Neuron (in vitro differentiated cells): ENCODE measurements at regions not wholly inside any gene's neighbourhood (a gene's known extent, or its start where the extent isn't known, plus 50 kb on each side); places are given as distances from the start of the nearest gene placed in this dataset.

Experiments used
- H2AFZ ChIP-seq: one replicate; pipeline ENCODE4 v1.6.1; 2013; ENCODE audit warnings: low read depth, mild to moderate bottlenecking, inconsistent platforms, low read length, moderate library complexity
- H3K27me3 ChIP-seq: one replicate; pipeline ENCODE4 v1.6.1; 2013; ENCODE audit warnings: low read length; ENCODE audit not compliant: insufficient read depth
- H3K36me3 ChIP-seq: one replicate; pipeline ENCODE4 v1.6.1; 2013; ENCODE audit warnings: low read length; ENCODE audit not compliant: insufficient read depth
- H3K4me1 ChIP-seq: one replicate; pipeline ENCODE4 v1.6.1; 2013; ENCODE audit warnings: low read length; ENCODE audit not compliant: insufficient read depth
- H3K4me3 ChIP-seq: 2 replicates; pipeline ENCODE4 v1.5.1; 2013; ENCODE audit warnings: mild to moderate bottlenecking, low read length, moderate library complexity
- H3K9me3 ChIP-seq: one replicate; pipeline ENCODE4 v1.6.1; 2013; ENCODE audit warnings: low read length

DNA sequence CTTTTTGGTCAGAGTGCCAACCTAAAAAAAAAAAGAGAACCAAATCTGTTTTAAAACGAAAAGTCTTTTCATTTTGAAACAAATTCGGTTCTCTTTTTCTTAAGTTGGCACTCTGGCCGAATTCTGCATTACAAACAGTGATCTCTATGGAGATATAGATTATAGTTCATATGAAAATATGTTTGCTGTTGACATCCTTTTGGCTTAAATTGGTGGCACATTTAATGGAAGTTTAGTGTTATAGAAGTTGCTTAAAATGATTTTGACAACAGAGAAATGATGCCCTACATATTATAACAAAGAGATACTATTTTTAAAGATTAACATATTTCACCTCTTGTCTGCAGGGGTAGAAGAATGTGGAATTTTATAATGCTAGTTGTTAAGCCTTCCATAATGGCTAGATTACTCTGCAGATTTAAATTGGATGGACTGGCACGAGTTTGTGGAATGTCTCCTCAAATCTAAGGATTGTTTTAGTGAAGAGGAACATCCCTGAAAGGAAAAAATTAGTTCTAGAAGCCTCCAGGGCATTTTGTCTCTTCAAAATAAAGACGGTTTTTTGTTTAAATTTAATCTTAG lies 222.9 kb upstream of the CDH2 start:
- no peak overlapping the region for H3K4me3 ChIP-seq
- no peak overlapping the region for H2AFZ ChIP-seq
- H3K36me3 ChIP-seq, result no peaks in the 10 kb centered on the region
- peaks cover 13% of the 10 kb centered on the region for H3K4me1 ChIP-seq
- H3K9me3 ChIP-seq, result no peaks in the 10 kb centered on the region
- no peaks in the 10 kb centered on the region for H3K27me3 ChIP-seq

DNA sequence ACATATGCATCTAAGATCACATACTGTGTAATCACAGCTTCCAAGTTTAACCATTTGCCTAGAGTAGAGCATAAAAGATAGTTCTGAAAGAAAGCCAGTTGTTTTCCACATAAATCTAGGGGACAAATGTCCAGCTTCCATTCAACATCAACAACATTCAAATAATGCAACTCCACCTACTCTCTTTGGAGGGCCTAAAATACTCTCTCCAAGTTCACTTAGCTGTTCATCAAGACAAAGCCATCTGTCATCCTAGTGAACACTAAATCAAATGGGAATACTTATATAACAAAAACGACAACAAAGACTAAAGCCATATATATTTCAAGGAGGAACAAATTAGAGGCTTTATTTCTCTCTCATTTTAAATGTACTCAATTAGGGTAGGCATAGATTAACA lies 221.5 kb upstream of the CDH2 start:
- no peaks in the 10 kb centered on the region for H3K27me3 ChIP-seq
- no peaks in the 10 kb centered on the region for H3K36me3 ChIP-seq
- no peak overlapping the region for H2AFZ ChIP-seq
- H3K9me3 ChIP-seq, result no peaks in the 10 kb centered on the region
- H3K4me3 ChIP-seq, result no peak overlapping the region
- peaks cover 13% of the 10 kb centered on the region for H3K4me1 ChIP-seq

DNA sequence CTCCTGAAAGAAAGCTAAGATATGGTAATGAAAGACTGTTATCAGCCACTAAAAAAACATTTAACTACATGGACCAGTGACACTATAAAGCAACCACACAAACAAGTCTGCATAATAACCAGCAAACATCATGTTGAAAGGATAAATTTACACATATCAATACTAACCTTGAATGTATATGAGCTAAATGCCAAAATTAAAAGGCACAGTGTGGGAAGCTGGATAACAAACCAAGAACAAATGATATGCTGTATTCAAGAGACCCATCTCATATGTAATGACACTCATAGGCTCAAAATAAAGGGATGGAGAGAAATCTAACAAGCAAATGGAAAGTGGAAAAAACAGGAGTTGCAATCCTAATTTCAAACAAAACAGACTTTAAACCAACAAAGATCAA lies 213.1 kb upstream of the CDH2 start:
- Histone ChIP-seq H3K4me3 (no peak overlapping the region), H3K27me3 (no peaks in the 10 kb centered on the region), H3K36me3 (no peaks in the 10 kb centered on the region), H3K9me3 (peaks cover 4% of the 10 kb centered on the region), H3K4me1 (no peaks in the 10 kb centered on the region), H2AFZ (no peak overlapping the region)

DNA sequence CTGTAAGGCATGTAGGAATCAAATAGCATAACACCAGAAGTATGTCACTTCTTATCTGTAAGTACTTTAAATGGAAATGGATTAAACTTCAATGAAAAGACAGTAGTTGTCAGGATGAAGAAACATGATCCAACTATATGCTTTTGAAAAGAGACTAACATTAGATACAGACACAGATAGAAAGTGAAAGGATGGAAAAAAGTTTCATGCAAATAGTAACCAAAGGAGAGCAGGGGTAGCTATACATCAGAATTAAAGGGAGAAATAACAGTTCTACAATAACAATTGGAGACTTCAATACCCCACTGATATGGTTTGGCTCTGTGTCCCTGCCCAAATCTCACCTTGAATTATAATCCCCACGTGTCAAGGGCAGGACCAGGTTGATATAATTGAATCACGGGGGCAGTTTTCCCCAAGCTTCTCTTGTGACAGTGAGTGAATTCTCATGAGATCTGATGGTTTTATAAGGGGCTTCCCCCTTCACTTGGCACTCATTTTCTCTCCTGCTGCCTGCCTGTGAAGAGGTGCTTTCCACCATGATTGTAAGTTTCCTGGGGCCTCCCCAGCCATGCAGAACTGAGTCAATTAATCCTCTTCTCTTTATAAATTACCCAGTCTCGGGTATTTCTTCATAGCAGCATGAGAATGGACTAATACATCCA lies 205.4 kb upstream of the CDH2 start:
- Histone ChIP-seq H3K9me3 (no peaks in the 10 kb centered on the region), H3K27me3 (no peaks in the 10 kb centered on the region), H3K36me3 (no peaks in the 10 kb centered on the region), H3K4me1 (no peaks in the 10 kb centered on the region), H3K4me3 (no peak overlapping the region), H2AFZ (no peak overlapping the region)

DNA sequence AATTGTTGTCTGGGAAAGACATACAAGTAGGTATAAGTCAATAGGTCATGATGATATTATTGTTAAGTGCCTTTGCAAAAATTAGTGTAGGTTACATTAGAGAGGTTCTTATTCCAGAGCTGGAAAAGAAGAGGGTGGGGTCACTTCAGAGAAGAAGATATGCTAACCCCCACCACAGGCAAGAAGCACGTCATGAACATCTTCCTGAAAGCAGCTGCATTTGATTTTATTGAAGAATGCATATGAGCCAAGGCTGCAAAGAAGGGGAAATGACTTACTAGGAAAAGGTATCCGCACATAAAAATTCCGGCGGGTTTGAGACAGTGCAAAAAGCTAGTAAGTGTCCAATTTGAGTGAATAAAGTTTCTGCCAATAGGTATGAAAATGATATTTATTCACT lies 195.3 kb upstream of the CDH2 start:
- H3K4me3 ChIP-seq, result no peak overlapping the region
- no peaks in the 10 kb centered on the region for H3K36me3 ChIP-seq
- H3K4me1 ChIP-seq, result no peaks in the 10 kb centered on the region
- H3K27me3 ChIP-seq, result no peaks in the 10 kb centered on the region
- no peak overlapping the region for H2AFZ ChIP-seq
- no peaks in the 10 kb centered on the region for H3K9me3 ChIP-seq

DNA sequence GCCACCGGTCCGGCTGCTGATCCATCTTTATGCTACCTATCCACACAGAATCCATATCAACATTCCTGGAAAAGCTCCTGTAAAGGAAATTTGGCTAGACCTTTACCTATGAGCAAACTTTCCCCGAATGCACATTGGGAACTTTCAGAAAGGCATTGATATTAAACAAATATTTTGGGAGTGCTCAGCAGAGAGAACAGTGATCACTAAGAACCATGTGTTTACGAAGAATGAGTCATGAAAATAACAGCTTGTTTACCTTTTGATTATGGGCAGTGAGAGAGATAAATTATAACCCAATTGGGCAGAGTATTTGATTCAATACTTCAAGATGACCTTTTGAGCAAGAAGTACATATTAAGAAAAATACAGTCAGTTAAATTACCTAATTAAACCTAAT lies 189.7 kb upstream of the CDH2 start:
- Histone ChIP-seq H2AFZ (no peak overlapping the region), H3K27me3 (no peaks in the 10 kb centered on the region), H3K4me1 (no peaks in the 10 kb centered on the region), H3K4me3 (no peak overlapping the region), H3K36me3 (no peaks in the 10 kb centered on the region), H3K9me3 (no peaks in the 10 kb centered on the region)

DNA sequence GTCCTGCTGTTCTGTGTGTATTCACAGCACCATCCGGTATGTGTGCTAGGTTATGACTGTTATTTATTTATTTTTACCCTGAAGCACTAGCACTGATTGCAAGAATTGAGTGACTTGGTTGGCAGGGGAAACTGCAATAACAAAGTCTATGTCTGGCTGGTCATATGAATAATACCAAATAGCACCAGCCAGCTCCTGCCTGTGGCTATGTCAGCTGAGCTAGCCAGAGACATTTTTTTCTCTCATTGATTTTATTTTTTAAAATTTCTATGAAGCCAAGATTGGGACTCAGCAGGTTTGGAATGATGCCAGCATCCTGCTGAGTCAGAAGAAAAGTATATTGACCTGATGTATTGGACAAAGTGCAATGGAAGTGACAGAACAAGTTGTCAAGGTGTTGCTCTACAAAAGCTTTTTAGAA lies 188.5 kb upstream of the CDH2 start:
- H3K4me1 ChIP-seq, result no peaks in the 10 kb centered on the region
- no peaks in the 10 kb centered on the region for H3K9me3 ChIP-seq
- H2AFZ ChIP-seq, result no peak overlapping the region
- H3K27me3 ChIP-seq, result no peaks in the 10 kb centered on the region
- no peak overlapping the region for H3K4me3 ChIP-seq
- H3K36me3 ChIP-seq, result no peaks in the 10 kb centered on the region

DNA sequence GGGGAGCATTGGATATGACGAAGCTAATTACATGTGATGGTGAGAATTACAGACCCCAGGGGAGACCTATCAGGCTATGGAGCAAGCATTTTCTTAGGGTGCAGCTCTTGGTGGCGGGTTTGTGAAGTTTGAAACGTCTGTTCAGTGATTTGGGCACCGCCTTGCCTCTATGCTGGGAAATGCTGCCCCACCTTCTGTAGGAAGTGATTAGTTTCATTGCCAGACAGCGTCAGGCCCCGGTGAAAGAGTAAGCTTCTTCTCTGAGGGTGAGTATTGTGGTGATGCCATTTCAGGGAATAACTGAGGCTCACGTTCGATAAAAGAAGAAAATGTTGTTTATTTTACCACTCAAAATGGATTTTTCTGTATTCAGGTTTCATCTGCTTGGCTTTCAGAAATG lies 186.2 kb upstream of the CDH2 start:
- Histone ChIP-seq H3K9me3 (no peaks in the 10 kb centered on the region), H3K4me1 (no peaks in the 10 kb centered on the region), H3K36me3 (no peaks in the 10 kb centered on the region), H3K4me3 (no peak overlapping the region), H3K27me3 (no peaks in the 10 kb centered on the region), H2AFZ (no peak overlapping the region)

DNA sequence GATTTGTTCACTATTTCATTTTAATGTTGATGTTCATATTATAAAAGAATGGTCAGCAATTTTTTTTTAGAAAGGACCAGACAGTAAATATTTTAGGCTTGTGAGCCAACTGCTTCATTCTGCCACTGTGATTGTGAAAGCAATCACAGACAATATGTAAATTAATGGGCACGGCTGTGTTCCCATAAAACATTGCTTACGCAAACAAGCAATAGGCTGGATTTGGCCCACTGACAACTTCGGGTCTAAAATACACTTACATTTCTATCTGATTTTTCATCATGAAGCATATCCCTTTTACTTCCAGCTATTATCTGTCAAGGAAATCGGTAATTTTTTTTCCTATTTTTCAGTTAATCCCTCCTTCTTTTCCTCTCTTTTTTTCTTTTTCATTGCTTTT lies 182.2 kb upstream of the CDH2 start:
- H3K36me3 ChIP-seq, result no peaks in the 10 kb centered on the region
- no peaks in the 10 kb centered on the region for H3K9me3 ChIP-seq

DNA sequence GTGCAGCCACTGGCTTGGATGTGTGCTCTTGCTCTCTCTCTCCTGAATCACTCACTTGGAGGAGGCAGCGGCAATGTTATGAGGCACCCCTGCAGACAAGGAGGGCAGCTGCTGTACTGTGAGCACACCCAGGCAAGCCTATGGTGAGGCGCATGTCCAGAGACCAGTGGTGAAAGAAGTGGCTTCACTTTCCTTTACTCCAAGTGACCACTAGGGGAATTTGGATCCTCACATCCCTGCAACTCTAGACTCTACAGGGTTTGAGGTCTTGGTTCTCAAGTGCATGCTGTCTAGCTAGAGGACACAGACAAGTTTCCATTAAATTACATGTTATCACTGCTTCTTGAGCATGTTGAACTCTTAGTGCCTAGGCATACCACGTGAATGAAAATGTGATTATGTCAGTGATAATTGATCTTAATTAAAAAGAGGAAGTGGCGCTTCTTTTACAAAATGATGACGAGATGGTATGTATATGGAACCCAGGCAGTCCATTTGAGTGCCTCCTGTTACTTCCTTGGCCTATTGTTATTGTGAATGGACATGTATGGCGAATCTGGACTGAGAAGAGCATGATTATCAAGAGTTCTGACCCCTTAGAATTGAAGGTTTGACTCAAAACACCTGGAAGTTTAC lies 181.0 kb upstream of the CDH2 start:
- H3K36me3 ChIP-seq, result no peaks in the 10 kb centered on the region
- no peak overlapping the region for H2AFZ ChIP-seq
- H3K9me3 ChIP-seq, result no peaks in the 10 kb centered on the region
- H3K4me3 ChIP-seq, result no peak overlapping the region
- no peaks in the 10 kb centered on the region for H3K4me1 ChIP-seq
- no peaks in the 10 kb centered on the region for H3K27me3 ChIP-seq

More for the DNA sequence above, 182.2 kb upstream of the CDH2 start:
- no peak overlapping the region for H2AFZ ChIP-seq
- H3K4me3 ChIP-seq, result no peak overlapping the region
- H3K27me3 ChIP-seq, result no peaks in the 10 kb centered on the region
- H3K4me1 ChIP-seq, result no peaks in the 10 kb centered on the region

DNA sequence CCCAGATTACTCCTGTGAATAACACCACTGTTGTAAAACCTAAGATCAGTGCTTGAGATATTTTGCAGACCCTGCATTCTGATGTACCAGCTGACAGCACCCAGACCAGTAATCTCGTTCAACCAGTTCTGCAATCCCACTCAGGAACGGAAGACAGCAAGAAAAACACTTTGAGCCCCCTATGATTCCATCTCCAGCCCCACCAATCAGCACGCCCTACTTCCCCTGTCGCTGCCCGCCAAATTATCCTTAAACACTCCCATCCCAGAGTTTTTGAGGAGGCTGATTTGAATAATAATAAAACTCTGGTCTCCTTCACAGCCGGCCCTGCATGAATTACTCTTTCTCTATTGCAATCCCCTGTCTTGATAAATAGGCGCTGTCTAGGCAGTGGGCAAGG lies 173.9 kb upstream of the CDH2 start:
- H3K9me3 ChIP-seq, result peaks cover 5% of the 10 kb centered on the region
- no peak overlapping the region for H3K4me3 ChIP-seq
- H3K4me1 ChIP-seq, result no peaks in the 10 kb centered on the region
- H3K27me3 ChIP-seq, result peaks cover 2% of the 10 kb centered on the region
- no peaks in the 10 kb centered on the region for H3K36me3 ChIP-seq
- H2AFZ ChIP-seq, result no peak overlapping the region

DNA sequence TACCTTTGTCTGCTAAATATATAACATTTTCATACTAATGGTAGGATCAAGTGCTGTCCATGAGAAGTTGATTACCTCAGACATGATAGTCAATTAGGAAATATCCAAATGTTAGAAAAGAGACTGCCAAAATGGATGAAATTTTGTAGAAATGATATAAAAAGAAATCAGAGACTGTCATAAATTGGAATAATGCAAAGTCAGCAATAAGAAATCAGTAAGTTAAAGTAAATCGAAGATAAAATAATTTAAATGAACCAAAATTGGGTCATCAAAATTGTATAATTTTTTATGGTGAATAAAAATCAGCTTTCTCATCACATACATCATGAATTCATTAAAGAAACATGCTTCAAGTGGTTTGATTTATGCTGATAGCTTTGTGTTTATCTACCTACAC lies 165.3 kb upstream of the CDH2 start:
- Histone ChIP-seq H3K27me3 (no peaks in the 10 kb centered on the region), H2AFZ (no peak overlapping the region), H3K9me3 (no peaks in the 10 kb centered on the region), H3K4me3 (no peak overlapping the region), H3K36me3 (no peaks in the 10 kb centered on the region), H3K4me1 (no peaks in the 10 kb centered on the region)

DNA sequence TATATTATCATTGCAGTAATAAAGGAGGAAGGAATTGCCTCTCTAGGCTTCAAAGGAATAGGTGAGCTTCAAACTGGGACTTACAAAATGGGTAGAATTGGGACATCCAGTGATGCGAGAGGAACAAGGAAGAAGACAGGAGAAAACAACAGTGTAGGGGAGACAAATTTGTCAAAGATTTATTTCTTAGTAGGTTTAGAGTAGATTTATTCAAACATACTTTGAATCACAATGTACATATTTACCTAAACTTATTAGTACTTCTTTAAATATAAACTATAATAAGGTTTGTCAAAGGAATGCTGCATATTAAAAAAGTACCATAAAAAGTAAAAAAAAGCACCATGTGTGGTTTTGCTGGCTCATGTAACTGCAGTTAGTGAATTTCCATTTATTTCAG lies 161.4 kb upstream of the CDH2 start:
- Histone ChIP-seq H2AFZ (no peak overlapping the region), H3K9me3 (no peaks in the 10 kb centered on the region), H3K36me3 (no peaks in the 10 kb centered on the region), H3K27me3 (no peaks in the 10 kb centered on the region), H3K4me3 (no peak overlapping the region), H3K4me1 (no peaks in the 10 kb centered on the region)

DNA sequence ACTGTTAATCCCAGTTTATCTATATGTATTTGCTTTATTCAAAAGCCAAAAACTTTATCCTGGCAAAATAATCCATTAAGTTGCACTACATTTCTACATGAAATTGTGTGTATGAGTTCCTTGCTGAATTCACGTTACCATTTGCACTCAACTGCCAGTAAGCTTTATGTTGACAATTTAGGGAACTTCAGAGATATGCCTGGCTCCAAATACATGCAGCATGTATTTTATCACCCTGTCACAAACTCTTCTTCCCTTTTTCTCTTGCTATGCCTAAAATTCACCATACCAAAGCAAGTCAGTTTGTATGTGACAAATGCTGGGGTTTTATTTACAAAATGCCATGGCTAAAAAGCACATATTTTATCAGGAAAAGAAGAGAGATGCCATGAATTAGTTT lies 157.6 kb upstream of the CDH2 start:
- Histone ChIP-seq H3K9me3 (no peaks in the 10 kb centered on the region), H3K4me1 (no peaks in the 10 kb centered on the region), H3K4me3 (no peak overlapping the region), H3K27me3 (no peaks in the 10 kb centered on the region), H3K36me3 (no peaks in the 10 kb centered on the region), H2AFZ (no peak overlapping the region)
